UCSD-AML1 (cell line): ENCODE measurements at regions not wholly inside any gene's neighbourhood (a gene's known extent, or its start where the extent isn't known, plus 50 kb on each side); places are given as distances from the start of the nearest gene placed in this dataset.

Experiments
- DNase-seq: peaks from one replicate; lab custom pipeline; 2025; ENCODE audit not compliant: unreplicated experiment; lab: John Stamatoyannopoulos, UW

DNA sequence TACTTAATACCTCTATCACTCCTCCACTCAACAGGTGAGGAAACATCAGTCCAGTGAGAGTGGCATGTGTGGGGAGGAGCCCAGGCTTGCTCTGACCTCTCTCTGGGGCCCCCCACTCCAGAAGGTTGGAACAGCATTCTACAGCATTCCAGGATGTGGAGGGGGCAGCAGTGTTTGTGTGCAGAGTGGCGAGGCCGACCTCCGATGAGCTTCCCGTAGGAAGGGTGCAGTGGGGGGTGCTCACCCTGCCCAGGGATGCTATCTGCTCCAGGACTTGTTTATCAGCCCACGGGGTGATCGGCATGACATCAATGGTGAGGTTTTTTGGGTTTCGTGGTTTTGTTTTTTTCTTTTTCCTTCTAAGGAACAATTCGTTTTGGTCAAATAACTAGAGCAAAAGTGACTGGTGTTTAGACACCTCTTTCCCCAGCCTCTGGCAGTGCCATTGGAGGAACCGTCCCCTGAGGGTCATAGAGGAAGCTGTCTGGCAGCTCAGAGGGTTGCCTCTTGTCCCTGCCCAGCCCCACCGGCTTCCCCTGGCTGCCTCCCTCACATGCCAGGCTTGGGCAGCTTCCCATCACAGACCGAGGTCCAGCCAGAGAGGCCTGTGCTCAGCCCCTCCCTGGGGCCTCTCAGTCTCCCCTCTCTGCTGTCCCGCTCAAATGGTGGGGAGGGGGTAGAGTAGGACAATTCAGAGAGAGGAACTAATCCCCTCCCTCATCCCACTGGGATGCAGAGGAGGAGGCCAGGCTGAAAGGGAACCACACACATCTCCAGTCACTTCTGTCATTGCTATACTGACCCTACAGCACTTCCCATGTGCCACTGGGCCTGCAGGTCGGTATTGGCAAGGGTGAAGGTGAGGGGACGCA is 96.5 kb downstream of the ZFP36L2 start:
- DNase-seq = peak; percentile 69

DNA sequence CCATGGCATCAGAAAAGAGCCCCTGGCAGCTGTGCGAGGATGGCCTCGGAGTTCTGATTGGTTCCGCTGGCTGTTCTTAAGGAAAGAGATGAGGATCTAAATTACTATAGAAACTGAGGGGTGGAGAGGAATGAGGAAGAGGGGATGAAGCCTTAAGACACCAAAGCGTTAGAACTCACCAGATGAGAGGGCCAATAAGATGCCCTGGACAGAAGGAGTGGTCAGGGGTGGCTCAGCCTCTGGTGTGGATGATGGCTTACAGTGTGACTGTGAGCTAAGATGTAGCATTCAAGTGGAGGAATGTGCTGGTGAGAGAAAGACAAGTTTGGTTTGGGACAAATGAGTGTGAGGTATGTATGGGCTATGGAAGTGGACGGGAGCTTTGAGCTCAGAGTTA is 97.8 kb downstream of the ZFP36L2 start:
- no peak for DNase-seq

DNA sequence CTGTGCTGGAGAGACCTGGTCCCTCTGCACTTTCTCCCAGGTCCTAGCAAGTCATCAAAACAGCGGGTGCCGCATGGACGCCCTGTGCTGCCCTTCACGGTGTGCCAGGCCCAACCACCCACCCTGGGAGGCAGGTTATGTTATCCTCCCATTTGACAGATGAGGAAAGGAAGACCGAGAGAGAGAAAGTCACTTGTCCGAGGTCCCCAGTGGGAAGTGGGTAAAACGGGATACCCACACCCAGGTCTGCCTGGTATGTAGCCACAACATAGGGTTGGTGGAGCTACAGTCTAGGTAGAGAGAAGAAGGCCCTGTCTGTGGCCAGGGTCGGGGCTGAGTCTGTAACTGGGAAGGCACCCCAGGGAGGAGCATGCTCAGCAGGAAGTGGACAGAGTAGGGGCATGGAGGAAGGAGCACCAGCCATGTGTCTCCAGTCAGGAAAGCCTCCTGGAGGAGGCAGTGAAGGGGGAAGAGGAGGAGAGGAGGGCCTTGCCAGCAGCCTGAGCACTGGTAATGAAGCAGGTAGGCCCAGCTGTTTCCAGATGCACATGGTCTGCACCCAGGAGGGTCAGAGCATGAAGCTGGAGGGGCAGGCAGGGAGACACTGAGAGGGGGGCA is 98.4 kb downstream of the ZFP36L2 start:
- no peak for DNase-seq

DNA sequence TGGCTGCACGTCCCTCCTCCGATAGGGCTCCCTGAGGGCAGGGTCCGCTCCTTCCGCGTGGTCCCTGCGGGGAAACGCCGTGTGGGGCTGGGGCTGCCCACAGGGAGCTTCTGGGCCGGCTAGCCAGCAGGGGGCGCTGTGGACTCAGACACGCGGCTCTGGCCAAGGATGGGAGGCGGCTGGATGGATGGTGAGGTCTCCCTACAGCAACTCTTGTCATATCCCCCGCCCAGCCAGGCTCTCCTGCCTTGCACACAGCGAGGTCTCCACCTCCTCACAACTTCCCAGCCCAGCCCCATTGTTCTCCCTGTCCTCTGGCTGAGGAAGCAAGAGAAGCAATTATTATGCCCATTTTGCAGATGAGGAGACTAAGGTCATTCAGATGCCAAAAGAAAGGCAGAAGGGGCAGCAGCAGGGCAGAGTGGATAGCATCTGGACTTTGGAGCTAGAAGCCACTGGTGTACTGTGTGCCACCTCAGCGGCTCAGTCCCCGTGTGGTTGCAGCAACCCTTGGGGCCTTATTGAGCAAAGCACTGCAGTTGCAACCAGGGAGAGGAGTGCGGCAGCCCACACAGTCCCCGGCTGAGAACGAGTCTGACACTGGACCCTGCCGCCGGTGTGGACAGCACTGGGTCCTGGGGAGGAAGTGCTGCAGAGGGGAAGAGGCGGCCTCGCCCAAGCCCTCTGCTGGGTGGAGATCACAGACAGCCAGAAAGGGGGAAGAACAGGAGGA is 99.0 kb downstream of the ZFP36L2 start:
- peak; percentile 77 for DNase-seq

DNA sequence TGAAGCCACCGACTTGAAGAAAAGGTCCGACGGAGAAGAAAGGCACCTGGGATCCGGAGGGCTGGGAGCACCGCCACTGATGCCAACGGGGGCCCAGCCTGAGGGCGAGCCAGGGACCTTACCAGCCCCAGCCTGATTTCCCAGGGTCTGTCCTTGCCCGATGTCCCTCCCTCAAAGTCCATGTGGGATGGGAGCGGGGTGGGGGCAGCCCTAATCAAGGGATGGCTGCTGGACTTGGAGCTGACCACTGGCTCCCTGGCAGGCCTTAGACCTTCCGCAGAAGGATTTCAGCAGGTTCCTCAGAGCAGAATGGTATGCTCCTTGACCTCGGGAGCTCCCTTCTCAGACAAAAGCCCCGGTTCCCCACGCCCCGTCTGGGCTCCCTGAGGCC is 99.6 kb downstream of the ZFP36L2 start:
- DNase-seq = no peak

DNA sequence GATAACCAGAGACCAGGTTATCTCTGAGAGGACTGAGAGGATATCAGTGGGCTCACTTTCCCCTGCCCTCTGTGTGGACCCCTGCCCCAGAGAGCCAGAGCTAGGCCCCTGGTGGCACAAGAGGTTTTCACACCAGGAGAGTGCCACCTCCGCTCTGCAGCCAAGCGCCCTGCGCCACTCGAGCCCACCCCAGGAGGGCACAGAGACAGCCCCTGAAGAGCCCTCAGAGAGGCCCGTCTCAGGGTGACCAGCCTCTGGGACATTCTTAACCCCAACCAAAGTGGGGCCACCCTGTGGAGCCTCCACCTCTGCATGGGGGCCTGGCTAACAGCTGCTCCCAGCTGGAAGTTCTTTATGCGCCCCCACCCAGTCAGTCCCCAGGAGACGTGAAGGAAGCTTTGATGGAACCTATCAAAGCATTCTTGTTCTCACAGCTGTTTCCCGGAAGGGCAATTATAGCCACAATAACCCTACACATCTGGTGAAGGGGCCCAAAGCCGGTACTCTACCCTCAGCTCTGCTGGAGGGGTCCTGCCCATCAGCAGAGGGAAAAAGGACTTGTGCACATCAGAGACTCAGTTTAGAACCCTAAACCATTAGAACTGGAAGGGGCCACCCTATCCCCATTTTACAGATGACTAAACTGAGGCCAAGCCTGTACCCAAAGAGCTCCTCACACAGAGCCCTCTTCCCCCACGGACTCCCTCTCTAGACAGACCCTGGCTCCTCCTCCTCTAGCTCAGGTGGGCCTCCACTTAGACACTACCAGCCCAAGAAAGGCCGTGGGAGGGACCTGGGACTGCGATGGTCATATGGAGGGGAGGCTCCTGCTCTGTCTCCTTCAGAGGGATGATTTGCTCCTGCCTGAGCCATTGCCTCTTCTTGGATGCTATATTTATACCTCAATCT is 101.1 kb downstream of the ZFP36L2 start:
- no peak for DNase-seq

DNA sequence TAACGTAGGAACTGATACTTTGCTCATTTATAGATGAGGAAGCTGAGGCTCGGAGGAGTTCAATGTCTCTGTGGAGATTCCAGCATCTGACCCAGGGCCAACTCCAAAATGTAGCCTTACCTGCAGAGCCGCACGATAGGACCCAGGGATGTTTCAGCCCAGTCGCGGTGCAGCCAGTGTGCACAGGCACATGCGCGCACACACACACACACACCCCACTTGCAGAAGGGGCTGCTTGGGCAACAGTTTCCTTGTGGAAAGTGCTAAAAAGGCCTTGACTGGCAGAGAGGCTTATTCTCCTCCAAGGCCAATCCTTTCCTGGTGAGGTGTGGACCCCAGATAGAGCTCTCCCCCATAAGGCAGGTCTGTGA is 101.7 kb downstream of the ZFP36L2 start:
- DNase-seq = no peak

DNA sequence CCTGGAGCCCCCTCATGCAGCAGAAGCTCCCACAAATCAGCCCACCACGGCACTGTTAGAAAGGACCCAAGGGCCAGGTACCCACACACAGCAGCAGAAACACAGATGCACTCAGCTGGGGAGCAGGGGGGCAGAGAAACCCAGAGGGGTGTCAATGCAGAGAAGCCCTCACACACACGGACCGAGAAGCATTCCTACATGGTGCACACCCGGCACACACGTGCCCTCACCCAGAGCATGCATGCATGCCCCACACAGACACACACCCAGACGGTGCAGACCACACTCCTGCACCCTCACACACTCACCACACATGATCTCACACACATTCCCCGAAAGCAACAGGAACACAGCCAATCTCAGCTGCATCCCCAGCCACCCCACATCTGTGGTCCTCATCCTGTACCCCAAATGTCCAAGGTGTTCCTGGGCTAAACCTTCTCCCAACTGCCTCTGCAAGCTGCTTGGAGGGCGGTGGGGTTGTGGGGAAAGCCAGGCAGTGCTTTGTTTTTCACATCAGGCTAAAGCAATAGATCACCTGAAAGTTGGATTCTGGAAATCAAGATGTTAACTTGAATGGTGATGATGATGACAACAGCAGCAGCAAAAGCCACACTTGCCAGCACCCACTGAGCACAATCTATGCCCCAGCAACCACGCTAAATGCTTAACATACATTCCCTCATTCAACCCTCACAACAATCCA is 102.3 kb downstream of the ZFP36L2 start:
- no peak for DNase-seq

DNA sequence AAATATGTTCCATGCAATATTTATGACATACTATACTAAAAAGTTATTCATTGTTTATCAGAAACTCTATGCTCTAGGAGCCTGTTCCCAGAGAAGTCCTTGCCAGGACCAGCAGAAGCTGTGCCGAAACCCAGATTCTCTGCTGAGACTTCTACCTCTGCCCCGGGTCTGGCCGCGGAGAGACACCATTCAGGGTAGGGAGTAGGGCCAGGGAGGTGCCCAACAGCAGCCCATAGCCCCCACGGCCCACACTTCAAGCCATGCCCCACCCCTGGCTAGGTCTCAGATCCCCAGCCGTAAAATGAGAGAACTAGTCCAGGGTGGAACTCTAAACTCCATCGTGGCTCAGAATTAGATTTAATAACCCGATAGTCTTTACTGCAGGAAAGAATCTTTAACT is 102.9 kb downstream of the ZFP36L2 start:
- DNase-seq = no peak

DNA sequence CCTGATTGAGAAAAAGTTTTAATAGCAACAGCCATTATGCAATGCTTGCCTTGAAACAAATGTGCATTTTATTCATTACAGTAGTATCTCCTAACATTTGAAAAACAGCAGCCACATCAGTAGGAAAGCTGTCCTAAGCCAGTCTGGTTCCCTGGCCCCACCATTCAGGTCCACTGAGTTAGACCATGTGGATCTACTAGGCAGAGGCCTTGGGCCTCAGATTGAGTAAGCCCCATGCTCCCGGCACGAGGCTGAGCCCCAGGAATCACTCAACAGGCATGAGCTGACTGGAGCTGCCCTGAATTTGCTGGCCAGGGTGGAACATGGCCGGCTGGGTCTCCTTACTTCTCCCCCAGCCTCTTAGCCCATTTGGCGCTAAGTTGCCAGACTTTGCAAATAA is 103.4 kb downstream of the ZFP36L2 start:
- DNase-seq = no peak

DNA sequence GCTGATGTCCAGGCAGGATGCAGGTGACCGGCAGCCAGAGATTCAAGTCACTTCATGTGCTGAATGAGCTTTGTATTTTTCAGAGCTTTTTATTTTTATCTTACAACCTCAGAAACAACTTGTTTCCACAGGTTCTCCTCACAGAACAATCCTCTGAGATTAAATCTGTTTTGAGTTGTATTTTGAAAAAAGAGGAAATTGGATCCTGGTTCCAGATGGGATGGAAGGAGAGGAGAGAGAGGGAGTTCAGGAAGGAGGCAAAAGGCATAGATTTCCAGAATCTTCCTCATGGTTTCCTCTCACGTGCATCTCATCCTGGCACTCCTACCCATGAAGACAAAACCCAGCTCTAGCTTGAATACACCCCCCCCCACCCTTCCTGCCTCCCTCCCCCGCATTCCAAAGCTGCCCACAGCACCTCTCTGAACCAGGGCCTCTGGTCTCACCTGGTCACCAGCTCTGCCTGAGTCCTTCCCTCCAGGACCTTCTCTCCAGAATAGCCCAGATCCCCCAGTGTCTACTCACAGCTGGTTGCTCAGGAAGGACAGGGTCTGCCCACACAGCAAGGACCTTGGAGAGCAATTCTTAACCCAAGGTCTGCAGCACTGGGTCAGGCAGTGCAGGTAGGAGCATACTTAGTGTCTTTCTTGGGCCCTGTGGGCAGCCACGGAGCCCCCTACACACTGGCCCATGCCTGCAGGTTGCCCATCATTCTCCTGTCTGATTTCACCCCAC is 104.7 kb downstream of the ZFP36L2 start:
- DNase-seq = no peak

DNA sequence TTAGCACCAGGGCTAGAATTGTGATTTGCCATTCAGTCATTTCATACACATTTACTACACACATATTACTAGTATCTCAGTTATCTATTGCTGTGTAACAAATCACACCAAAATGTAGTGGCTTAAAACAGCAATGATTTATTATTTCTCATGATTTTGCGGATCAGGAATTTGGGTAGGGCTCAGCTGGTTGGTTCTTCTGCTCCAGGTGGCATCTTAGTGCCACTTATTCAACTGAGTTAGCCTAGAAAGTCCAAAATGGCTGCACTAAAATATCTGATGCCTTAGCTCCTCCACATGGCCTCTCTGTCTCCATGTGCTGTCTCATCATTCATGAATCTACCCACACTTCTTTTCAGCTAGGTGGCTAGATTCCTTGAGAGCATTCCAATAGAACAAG is 107.1 kb downstream of the ZFP36L2 start:
- DNase-seq = no peak

DNA sequence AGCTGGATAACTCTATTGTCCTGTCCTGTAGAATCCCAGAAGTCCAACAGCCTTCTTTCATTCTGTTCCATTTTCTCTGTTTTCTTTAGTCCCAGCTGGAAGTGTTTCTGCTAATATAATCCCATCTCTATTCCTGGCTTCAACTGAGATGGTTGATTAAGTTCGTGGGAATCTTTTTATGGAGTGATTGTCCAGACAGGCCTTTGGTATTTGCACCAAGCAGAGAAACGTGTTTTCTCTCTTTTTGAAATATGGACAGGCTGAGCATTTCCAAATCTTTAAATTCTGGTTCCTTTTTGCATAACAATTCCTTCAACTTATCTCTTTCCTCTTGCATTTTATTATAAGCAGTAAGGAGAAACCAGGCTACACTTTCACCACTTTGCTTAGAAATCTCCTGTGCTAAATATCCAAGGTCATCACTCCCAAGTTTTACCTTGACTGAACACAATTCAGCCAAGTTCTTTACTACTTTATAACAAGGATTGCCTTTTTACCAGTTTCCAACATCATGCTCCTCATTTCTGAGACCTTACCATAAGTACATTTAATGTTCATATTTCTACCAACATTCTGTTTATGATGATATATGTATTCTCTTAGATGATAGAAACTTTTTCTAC is 108.8 kb downstream of the ZFP36L2 start:
- DNase-seq = no peak

DNA sequence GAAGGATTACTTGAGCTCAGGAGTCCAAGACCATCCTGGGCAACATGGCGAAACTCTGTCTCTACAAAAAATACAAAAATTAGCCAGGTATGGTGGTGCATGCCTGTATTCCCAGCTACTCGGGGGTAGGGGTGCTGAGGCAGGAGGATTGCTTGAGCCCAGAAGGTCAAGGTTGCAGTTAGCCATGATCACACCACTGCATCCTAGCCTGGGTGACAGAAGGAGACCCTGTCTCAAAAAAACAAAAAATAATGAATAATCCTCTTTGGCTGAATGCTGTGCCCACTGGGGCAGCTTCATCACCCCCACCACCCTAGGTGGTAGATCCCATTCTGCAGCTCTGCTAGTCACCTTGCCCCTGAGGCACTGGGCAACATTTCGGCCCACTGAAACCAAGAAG is 109.4 kb downstream of the ZFP36L2 start:
- DNase-seq = no peak

DNA sequence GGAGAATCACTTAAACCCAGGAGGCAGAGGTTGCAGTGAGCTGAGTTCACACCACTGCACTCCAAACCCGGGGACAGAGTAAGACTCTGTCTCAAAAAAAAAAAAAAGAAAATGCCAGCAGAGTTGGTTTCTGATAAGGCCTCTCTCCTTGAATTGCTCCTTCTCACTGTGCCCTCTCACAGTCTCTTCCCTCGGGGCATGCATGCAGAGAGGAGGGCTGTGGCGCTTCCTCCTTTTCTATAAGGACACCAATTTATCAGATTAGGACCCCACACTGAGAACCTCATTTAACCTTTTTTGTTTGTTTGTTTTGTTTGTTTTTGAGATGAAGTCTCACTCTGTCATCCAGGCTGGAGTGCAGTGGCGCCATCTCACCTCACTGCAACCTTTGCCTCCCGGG is 110.5 kb downstream of the ZFP36L2 start:
- DNase-seq = no peak

DNA sequence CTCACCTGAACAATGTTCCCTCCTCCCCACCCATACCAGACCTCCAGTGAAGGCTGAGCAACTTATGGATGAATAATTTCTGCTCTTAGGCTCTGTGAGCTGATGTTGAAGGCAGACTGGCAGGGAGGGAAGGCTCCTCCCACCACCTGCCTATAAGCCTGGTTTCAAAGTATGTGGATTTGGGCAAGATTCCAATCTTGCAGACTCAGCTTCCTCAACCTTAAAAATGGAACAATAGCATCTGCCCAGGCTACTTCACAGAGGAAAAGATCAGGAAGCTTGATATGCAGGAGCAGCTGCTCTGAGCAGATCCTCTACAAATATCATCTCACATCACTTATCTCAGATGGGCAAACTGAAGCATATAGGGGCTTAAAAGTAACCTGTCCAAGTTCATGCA is 112.2 kb downstream of the ZFP36L2 start:
- DNase-seq = no peak

DNA sequence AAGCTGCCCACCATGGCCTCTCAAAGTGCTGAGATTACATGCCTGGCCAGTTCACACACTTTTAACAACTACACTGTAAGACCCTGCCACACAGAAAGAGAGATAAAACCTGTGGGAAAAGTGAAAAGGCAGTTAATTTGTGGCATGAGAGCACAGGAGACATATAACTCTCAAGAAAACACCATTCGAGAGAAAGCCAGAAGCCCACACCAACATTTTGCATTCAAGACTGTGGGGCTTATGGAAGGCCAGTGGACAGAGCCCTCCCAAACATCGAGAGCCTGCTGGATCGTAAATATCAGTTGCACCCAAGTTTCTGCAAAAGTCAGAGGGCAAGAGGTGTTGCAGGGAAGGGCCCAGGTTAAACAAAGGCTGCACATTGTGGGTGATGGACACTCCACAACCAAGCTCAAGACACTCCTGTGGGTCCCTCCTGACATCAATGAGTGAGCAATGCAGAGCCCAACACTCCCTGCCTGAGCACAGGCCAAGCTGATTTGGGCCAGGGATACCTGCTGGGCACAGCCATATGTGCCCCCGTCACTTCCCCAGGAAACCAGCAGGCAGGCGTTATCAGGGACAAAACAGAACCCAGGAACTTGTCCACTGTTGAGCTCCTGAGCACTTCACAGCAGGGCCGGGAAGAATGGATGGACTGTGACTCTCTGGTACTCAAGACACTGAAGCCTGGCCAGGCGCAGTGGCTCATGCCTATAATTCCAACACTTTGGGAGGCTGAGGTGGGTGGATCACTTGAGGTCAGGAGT is 114.4 kb downstream of the ZFP36L2 start:
- no peak for DNase-seq

DNA sequence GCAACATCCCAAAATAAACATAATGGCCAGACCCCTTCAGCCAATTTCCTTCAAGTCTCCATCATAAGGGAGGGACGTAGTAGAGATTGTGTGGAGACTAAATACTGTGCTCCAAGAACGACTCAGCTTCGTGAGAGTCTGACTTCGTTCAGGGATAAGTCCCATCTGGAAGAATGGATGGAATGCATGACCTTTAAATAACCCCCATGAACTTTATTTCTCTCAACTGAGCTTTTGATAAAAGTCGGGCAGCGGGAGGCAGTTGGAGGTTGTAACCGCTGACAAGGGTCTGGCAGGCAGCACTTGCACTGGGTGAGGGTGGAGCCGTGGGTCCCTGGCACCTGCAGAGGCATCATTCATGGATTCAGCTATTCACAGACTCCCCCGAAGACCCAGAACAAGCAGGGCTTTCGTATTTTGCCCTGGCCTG is 115.9 kb downstream of the ZFP36L2 start:
- DNase-seq = no peak
